HepG2 (cell line): ENCODE measurements at regions not wholly inside any gene's neighbourhood (a gene's known extent, or its start where the extent isn't known, plus 50 kb on each side); places are given as distances from the start of the nearest gene placed in this dataset.

Experiments
- ATAC-seq: fragments of 200-7000 bp; cut with Tn5 transposase; 3 replicates; pipeline ENCODE4 v1.9.1; 2020; ENCODE audit warnings: mild to moderate bottlenecking, moderate library complexity
- BruUV-seq: library from RNA; stranded (reverse); fragments of 400-500 nt; replicated peaks from 2 replicates; lab custom pipeline; 2021; lab: Mats Ljungman, UMichigan
- CTCF ChIA-PET: fragments of 300-600 bp; formaldehyde crosslinking; extraction: SDS; loops from one replicate; lab custom pipeline; 2021; ENCODE audit warnings: low total read pairs, inconsistent platforms, low intra/inter-chr PET ratio; lab: Yijun Ruan, JAX
- POLR2A ChIA-PET: fragments of 350-600 bp; sonication (Branson Sonifier 250); formaldehyde crosslinking; loops from one replicate; lab custom pipeline; 2020; ENCODE audit warnings: antibody characterized with exemption, inconsistent platforms; lab: Yijun Ruan, JAX
- DNase-seq: peaks from one replicate; pipeline ENCODE4 v3.0.0-alpha.2; 2015; ENCODE audit warnings: low spot score
- FAIRE-seq: peaks from 3 replicates; lab custom pipeline; 2011; peaks lifted over from hg19 to GRCh38; lab: Jason Lieb, UNC
- H2AFZ ChIP-seq: one replicate; pipeline ENCODE4 v1.6.1; 2011; ENCODE audit warnings: low read length, inconsistent platforms
- H3K27ac ChIP-seq: fragments of 300-600 bp; 3 replicates; pipeline ENCODE4 v1.8.0; 2011; ENCODE audit warnings: mixed run types, mild to moderate bottlenecking, mixed read lengths, low read length, inconsistent platforms; ENCODE audit not compliant: insufficient read depth; ENCODE audit errors: extremely low read length
- H3K27me3 ChIP-seq, 2 experiments: fragments of 200-600 bp in 1 of 2; 2 replicates in 1 of 2; 3 replicates in 1 of 2; pipeline versions ENCODE4 v1.6.0 to v1.8.0; 2011; ENCODE audit warnings: low read length in 2 of 2, mild to moderate bottlenecking in 2 of 2, moderate library complexity in 2 of 2, inconsistent platforms in 1 of 2; ENCODE audit not compliant: insufficient read depth in 2 of 2, control insufficient read depth in 1 of 2
- H3K36me3 ChIP-seq, 2 experiments: fragments of 200-600 bp in 1 of 2; replicated peaks in 1 of 2; 2 replicates in 1 of 2; 3 replicates in 1 of 2; pipeline versions ENCODE4 v1.5.1 to v1.8.0; 2011; ENCODE audit warnings: low read length in 2 of 2, inconsistent platforms in 1 of 2; ENCODE audit not compliant: insufficient read depth in 2 of 2, control insufficient read depth in 1 of 2
- H3K4me1 ChIP-seq: 2 replicates; pipeline ENCODE4 v1.5.1; 2012; ENCODE audit warnings: low read length, inconsistent platforms; ENCODE audit not compliant: insufficient read depth
- H3K4me2 ChIP-seq: 2 replicates; pipeline ENCODE4 v1.6.0; 2011; ENCODE audit warnings: low read depth, low read length, inconsistent platforms
- H3K4me3 ChIP-seq, 3 experiments: fragments of 200-600 bp in 1 of 3; sonication (generic), shearing (Covaris generic) in 1 of 3; replicated peaks in 1 of 3; 2 replicates each; pipeline ENCODE4 v1.5.1; 2011 to 2016; ENCODE audit warnings: low read length in 3 of 3, inconsistent platforms in 2 of 3, low read depth in 2 of 3, mild to moderate bottlenecking in 2 of 3, control low read depth in 1 of 3, mixed read lengths in 1 of 3; ENCODE audit not compliant: insufficient read depth in 1 of 3
- H3K79me2 ChIP-seq: one replicate; pipeline ENCODE4 v1.6.1; 2011; ENCODE audit warnings: low read length, inconsistent platforms; ENCODE audit not compliant: insufficient read depth
- H3K9ac ChIP-seq: 2 replicates; pipeline ENCODE4 v1.6.0; 2011; ENCODE audit warnings: mild to moderate bottlenecking, low read depth, low read length, inconsistent platforms; ENCODE audit not compliant: insufficient read depth
- H3K9me3 ChIP-seq: 2 replicates; pipeline ENCODE4 v1.5.1; 2012; ENCODE audit warnings: mild to moderate bottlenecking, low read length
- H4K20me1 ChIP-seq: 2 replicates; pipeline ENCODE4 v1.6.0; 2011; ENCODE audit warnings: inconsistent platforms, mild to moderate bottlenecking, low read length, moderate library complexity; ENCODE audit not compliant: insufficient read depth
- HMGXB3 ChIP-seq: sonication (generic); formaldehyde crosslinking; IDR thresholded peaks from 2 replicates; pipeline ENCODE4 v1.4.0; 2020; ENCODE audit warnings: missing genetic modification reagents, borderline replicate concordance
- HNF4A ChIP-seq: sonication (generic); formaldehyde crosslinking; IDR thresholded peaks from 2 replicates; pipeline ENCODE4 v1.4.0; 2020; ENCODE audit warnings: missing genetic modification reagents
- SMAD3 ChIP-seq: sonication (generic); formaldehyde crosslinking; IDR thresholded peaks from 2 replicates; pipeline ENCODE4 v1.4.0; 2020; ENCODE audit warnings: missing genetic modification reagents
- SMAD9 ChIP-seq: sonication (generic); formaldehyde crosslinking; IDR thresholded peaks from 2 replicates; pipeline ENCODE4 v1.5.1; 2020; ENCODE audit warnings: mild to moderate bottlenecking, missing genetic modification reagents
- U2AF2 ChIP-seq: fragments of 200-400 bp; formaldehyde crosslinking; IDR thresholded peaks from 2 replicates; pipeline ENCODE4 v1.6.1; 2017; ENCODE audit warnings: low read depth, mild to moderate bottlenecking, low read length
- ZNF660 ChIP-seq: sonication (generic); formaldehyde crosslinking; IDR thresholded peaks from 2 replicates; pipeline ENCODE4 v1.5.1; 2020; ENCODE audit warnings: mild to moderate bottlenecking, low read depth, missing genetic modification reagents, borderline replicate concordance
- ZNF674 ChIP-seq: sonication (generic); formaldehyde crosslinking; IDR thresholded peaks from 2 replicates; pipeline ENCODE4 v1.5.0; 2020; ENCODE audit warnings: low read depth, mild to moderate bottlenecking, missing genetic modification reagents
- ZNF710 ChIP-seq: sonication (generic); formaldehyde crosslinking; IDR thresholded peaks from 2 replicates; pipeline ENCODE4 v1.5.0; 2020; ENCODE audit warnings: mild to moderate bottlenecking, missing genetic modification reagents, borderline replicate concordance
- WGBS: methylation state at CpG from one replicate; pipeline ENCODE4 v1.1.6; 2017; ENCODE audit warnings: low lambda C conversion rate; 5-methylcytosine and 5-hydroxymethylcytosine counted together
- in situ Hi-C: cut with HindIII; loops from 2 replicates; pipeline ENCODE4 v1.10.0; 2017; ENCODE audit warnings: low pct_unique_long_range_greater_than_20kb; ENCODE audit not compliant: extremely low pct_ligation_motif_present
- intact Hi-C: fragments of 100-400 bp; cut with micrococcal nuclease; formaldehyde crosslinking; loops from one replicate; pipeline ENCODE4 v1.10.0; 2022; ENCODE audit not compliant: unreplicated experiment
- TF ChIP-seq, protein P1 (sequence below): IDR thresholded peaks from 2 replicates; pipeline ENCODE4 v1.6.1; 2016; ENCODE audit warnings: missing genetic modification reagents, missing compliant biosample characterization
- TF ChIP-seq, protein P2 (sequence below): IDR thresholded peaks from 2 replicates; pipeline ENCODE4 v1.6.1; 2016; ENCODE audit warnings: missing compliant biosample characterization, missing genetic modification reagents, borderline replicate concordance

- Histone ChIP-seq H3K4me1 (no peaks in the 10 kb centered on the region), H3K9ac (no peak overlapping the region), H3K79me2 (no peaks in the 10 kb centered on the region), H3K27ac (no peak overlapping the region), H3K4me3 (no peak overlapping the region), H3K27me3 (peaks cover 0 to 20% of the 10 kb centered on the region in 2 experiments; a peak in 3 of 5 replicates), H2AFZ (no peak overlapping the region), H3K4me2 (no peak overlapping the region), H4K20me1 (no peaks in the 10 kb centered on the region), H3K36me3 (no peaks in the 10 kb centered on the region), H3K9me3 (no peaks in the 10 kb centered on the region)
- 0% methylated on average over 3 of the region's 6 CpGs for WGBS
- in situ Hi-C loops (no loop called here), intact Hi-C loops (no loop called here)
- ChIA-PET POLR2A (no interaction called here), CTCF (no interaction called here)
- FAIRE-seq (no peak), ATAC-seq (no peak), DNase-seq (no peak)
- BruUV-seq, result no TSS peak
- no peak for TF ChIP-seq ZNF710 (CRISPR knock-in tag)
- no peak for TF ChIP-seq ZNF660 (CRISPR knock-in tag)
- no peak for TF ChIP-seq U2AF2
- TF ChIP-seq HNF4A (CRISPR knock-in tag), result no peak
- TF ChIP-seq HMGXB3 (CRISPR knock-in tag), result no peak
- TF ChIP-seq ZNF674 (CRISPR knock-in tag), result no peak
- no peak for TF ChIP-seq SMAD3
- TF ChIP-seq, protein P1, sequence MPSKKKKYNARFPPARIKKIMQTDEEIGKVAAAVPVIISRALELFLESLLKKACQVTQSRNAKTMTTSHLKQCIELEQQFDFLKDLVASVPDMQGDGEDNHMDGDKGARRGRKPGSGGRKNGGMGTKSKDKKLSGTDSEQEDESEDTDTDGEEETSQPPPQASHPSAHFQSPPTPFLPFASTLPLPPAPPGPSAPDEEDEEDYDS (CRISPR knock-in tag), result no peak
- TF ChIP-seq, protein P2, sequence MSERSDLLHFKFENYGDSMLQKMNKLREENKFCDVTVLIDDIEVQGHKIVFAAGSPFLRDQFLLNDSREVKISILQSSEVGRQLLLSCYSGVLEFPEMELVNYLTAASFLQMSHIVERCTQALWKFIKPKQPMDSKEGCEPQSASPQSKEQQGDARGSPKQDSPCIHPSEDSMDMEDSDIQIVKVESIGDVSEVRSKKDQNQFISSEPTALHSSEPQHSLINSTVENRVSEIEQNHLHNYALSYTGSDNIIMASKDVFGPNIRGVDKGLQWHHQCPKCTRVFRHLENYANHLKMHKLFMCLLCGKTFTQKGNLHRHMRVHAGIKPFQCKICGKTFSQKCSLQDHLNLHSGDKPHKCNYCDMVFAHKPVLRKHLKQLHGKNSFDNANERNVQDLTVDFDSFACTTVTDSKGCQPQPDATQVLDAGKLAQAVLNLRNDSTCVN (CRISPR knock-in tag), result no peak
- TF ChIP-seq SMAD9, result no peak
These were observed 147.3 kb upstream of the PCBD1 start for GRCh38 chr10:71035511-71036296.
